SIG-M5 treated with dmso at 0.1 percent for 504 hours (cell line): ENCODE measurements at regions not wholly inside any gene's neighbourhood (a gene's known extent, or its start where the extent isn't known, plus 50 kb on each side); places are given as distances from the start of the nearest gene placed in this dataset.

Experiments
- DNase-seq: peaks from one replicate; lab custom pipeline; 2025; ENCODE audit not compliant: unreplicated experiment; lab: John Stamatoyannopoulos, UW

GRCh38 chr19:28520998-28521568 lies 691.9 kb downstream of the UQCRFS1 start:
- DNase-seq, result no peak

DNA sequence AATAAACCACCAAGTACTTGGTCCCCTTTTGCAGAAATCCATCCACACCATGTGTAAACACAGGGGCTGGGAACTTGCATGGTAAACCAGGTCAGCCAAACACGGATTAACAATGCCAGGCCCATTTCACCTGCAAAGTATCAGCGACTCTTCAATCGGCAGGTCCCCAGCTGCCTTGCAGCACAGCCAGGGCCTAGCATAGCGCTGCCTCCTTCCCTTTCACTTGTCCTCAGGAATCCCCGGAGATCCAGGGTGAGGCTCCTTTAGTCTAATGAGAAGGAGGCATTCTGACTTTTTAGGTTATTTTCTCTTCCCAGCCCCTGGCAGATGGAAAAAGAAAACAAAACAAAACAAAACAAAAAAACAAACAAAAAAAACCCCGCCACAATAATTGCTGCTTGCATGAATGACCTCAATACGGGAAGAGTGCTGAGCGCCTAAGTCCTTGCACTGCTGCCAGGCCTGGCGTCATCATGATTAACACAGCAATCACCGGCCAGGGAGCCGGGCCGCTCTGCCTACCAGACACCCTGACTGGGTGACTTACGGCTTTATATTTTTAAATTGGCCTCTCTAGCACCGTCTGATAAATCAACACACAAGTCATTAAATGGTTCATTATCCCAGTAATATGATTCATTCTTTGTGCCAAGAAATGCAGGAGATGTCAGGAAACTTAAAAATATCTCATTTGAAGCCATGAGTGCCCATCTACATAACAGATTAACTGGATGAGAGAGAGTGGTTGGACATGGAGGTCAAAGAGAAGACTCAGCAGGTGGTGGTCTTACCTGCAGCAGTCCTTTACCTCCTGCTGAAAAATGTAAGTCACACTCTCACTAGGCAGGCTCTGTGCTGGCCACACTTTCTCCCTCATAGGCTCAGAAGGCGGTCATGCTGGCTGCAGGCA lies 692.7 kb downstream of the UQCRFS1 start:
- DNase-seq, result no peak

GRCh38 chr19:28519218-28519779 lies 693.7 kb downstream of the UQCRFS1 start:
- no peak for DNase-seq

GRCh38 chr19:28516415-28516872 lies 696.5 kb downstream of the UQCRFS1 start:
- DNase-seq, result no peak

GRCh38 chr19:28514166-28514565 lies 698.8 kb downstream of the UQCRFS1 start:
- no peak for DNase-seq

GRCh38 chr19:28511655-28512054 lies 701.3 kb downstream of the UQCRFS1 start:
- DNase-seq, result no peak

DNA sequence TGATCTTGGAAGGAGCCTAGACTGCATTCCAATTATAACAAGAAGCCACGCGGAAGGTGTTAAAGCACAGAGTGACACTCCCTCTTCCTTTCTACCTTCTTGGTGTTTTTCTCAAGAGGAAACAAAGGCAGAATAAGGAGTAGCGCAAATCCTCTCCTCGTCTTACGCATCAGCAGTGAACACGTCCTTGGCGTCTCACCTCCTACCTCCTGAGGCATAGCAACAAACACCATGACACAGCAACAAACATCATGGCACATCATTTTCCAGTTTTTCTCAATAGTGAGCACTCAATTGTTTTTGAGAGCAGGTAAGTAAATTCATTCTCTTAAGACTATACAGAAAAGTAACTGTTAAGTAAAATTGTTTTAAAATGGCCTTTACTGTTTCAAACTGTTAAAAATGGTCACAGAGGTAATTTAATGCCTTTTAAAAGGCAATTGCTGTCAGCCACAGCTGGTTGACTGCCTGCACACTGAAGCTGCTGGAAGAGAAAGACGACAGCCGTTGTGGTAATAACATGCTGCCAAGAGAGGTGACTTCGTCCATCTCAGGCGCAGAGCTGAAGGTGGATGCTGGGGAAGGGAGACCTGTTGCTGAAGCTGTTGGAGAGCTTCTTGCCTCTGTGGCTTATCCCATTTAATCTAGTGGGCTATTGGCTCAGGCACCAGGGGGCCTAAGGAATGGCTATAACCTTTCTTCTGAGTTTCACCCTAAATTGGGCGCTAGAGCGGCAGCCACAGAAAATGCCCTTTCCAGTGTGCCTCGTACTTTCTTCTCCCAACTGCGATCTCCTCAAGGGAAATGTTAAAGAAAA lies 703.7 kb downstream of the UQCRFS1 start:
- no peak for DNase-seq

GRCh38 chr19:28508666-28509065 lies 704.3 kb downstream of the UQCRFS1 start:
- DNase-seq, result no peak

- no peak for DNase-seq
Observed at GRCh38 chr19:28505933-28506332, 707.0 kb downstream of the UQCRFS1 start.

DNA sequence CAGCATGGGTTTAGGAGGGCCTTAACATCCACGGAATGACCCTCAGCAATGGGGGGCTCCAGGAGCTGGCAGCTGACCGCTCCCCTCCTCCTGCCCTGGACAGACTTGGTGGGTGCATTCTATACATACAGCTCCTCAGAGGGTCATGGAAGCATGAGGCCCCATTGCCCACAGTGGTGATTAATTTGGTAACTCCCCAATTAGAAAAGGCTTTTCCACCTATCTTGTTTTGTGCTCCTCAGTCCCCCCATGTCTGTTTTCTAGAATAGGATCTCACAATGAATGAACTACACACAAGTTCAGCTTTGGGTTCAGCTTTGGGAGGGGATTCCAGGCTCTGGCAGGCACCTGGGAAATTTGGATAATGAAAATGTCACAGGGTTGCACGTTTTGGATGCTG lies 707.8 kb downstream of the UQCRFS1 start:
- DNase-seq, result no peak

- no peak for DNase-seq
Observed at GRCh38 chr19:28504727-28505126, 708.2 kb downstream of the UQCRFS1 start.

DNA sequence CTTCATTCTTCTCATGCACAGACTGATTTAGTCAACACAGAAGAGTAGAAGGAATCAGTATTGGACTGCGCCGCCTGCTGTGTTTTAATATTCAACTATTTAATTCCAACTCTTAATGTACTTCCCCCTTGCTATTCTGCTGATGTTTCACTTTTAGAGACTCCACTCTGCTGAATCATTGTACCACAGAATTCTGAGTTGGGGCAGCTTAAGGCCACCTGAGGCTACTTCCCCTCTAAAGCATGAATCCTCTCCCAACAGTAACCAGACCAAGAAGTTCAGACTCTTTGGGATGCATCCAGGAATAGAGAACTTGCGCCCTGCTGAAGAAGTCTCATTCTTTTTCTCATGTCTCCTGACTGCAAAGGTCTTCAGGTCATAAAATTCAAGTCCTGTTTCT lies 708.8 kb downstream of the UQCRFS1 start:
- DNase-seq, result no peak

GRCh38 chr19:28502879-28503734 lies 709.8 kb downstream of the UQCRFS1 start:
- no peak for DNase-seq

DNA sequence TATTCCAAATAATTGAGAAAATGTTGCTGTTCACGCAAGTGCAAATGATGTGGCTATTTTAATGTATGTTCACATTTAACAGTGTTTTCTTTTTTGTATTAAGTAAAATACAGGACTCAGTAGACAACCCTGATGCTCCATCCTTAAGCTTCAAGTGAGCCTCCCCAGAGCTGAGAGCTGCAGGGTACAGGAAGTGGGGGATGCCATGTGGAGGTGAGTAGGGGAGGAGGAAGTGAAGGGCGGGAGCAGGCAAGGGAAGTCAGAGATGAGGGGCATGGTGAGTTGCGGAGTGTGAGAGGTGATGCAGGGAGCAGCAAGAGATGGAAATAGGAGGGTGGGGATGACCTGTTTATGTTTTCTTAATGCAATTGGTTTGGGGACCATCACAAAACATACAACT lies 711.0 kb downstream of the UQCRFS1 start:
- no peak for DNase-seq

- no peak for DNase-seq
Observed at GRCh38 chr19:28500982-28501630, 711.8 kb downstream of the UQCRFS1 start.

DNA sequence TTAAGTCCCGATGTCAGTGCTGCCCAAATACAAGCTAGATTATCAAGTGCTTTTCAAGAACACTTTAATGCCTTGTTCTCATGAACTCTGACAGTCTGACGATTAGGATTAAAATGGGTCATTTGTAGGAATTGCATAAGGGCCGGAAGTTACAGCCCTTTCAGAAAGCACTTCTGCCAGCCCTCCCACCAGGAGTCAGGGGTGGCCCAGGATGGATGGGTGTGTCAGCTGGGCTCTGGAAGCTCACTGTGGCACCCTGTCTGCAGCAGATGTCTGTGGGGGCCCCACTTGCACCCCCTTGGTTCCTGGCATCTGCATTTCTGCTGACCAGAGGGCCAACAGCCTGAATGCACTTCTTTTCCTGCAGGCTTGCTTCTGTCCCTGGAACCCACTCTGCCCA lies 712.7 kb downstream of the UQCRFS1 start:
- no peak for DNase-seq

- no peak for DNase-seq
Observed at GRCh38 chr19:28498404-28498976, 714.5 kb downstream of the UQCRFS1 start.

- no peak for DNase-seq
Observed at GRCh38 chr19:28497887-28498286, 715.1 kb downstream of the UQCRFS1 start.

- DNase-seq, result no peak
Observed at GRCh38 chr19:28497137-28497536, 715.8 kb downstream of the UQCRFS1 start.

GRCh38 chr19:28495046-28495445 lies 717.9 kb downstream of the UQCRFS1 start:
- DNase-seq, result no peak
